Loucy (cell line): ENCODE measurements at regions not wholly inside any gene's neighbourhood (a gene's known extent, or its start where the extent isn't known, plus 50 kb on each side); places are given as distances from the start of the nearest gene placed in this dataset.

Experiments used
- CTCF ChIP-seq: fragments of 200-600 bp; sonication (generic); conservative IDR thresholded peaks from 2 replicates; pipeline ENCODE4 v1.5.1; 2014; ENCODE audit warnings: mild to moderate bottlenecking, antibody characterized with exemption, low read length
- EZH2phosphoT487 ChIP-seq: fragments of 200-600 bp; IDR thresholded peaks from 2 replicates; pipeline ENCODE4 v1.6.1; 2018; ENCODE audit warnings: antibody characterized with exemption, mild to moderate bottlenecking, moderate library complexity, borderline replicate concordance

- TF ChIP-seq CTCF = no peak
- TF ChIP-seq EZH2phosphoT487 = no peak
These were observed 122.1 kb upstream of the GNPDA2 start for GRCh38 chr4:44848466-44848865.
